ENCODE measurements at regions not wholly inside any gene's neighbourhood (a gene's known extent, or its start where the extent isn't known, plus 50 kb on each side); places are given as distances from the start of the nearest gene placed in this dataset.

GRCh38 chr1:29730623-29731022 lies 494.3 kb downstream of the PTPRU start:
- no peak for TF ChIP-seq SIN3A (IDR thresholded peaks at IDR 0.05; ENCODE audit: borderline replicate concordance, insufficient read depth, low read length)
- TF ChIP-seq REST (IDR thresholded peaks at IDR 0.05; ENCODE audit: insufficient read depth in 1 of 2, low read depth in 2 of 2, low read length in 2 of 2), result no peak
- TF ChIP-seq FOXP2 (optimal IDR thresholded peaks at IDR 0.05; ENCODE audit: borderline replicate concordance, extremely low read depth, extremely low read length, insufficient read depth), result no peak
- no peak for TF ChIP-seq POLR2AphosphoS5 (IDR thresholded peaks at IDR 0.05; ENCODE audit: low read depth, low read length)
- TF ChIP-seq TAF1 (IDR thresholded peaks at IDR 0.05; ENCODE audit: borderline replicate concordance, insufficient read depth, low read length), result no peak

- TF ChIP-seq POLR2AphosphoS5 (IDR thresholded peaks at IDR 0.05; ENCODE audit: low read depth, low read length), result no peak
- TF ChIP-seq TAF1 (IDR thresholded peaks at IDR 0.05; ENCODE audit: borderline replicate concordance, insufficient read depth, low read length), result no peak
- no peak for TF ChIP-seq REST (IDR thresholded peaks at IDR 0.05; ENCODE audit: insufficient read depth in 1 of 2, low read depth in 2 of 2, low read length in 2 of 2)
These were observed 493.0 kb downstream of the PTPRU start for GRCh38 chr1:29729281-29729680.

- no peak for TF ChIP-seq TAF1 (IDR thresholded peaks at IDR 0.05; ENCODE audit: borderline replicate concordance, insufficient read depth, low read length)
These were observed 492.4 kb downstream of the PTPRU start for GRCh38 chr1:29728703-29729102.

GRCh38 chr1:29725262-29725661 lies 488.9 kb downstream of the PTPRU start:
- TF ChIP-seq FOXP2 (optimal IDR thresholded peaks at IDR 0.05; ENCODE audit: borderline replicate concordance, extremely low read depth, extremely low read length, insufficient read depth), result no peak
- no peak for TF ChIP-seq POLR2AphosphoS5 (IDR thresholded peaks at IDR 0.05; ENCODE audit: low read depth, low read length)
- no peak for TF ChIP-seq REST (IDR thresholded peaks at IDR 0.05; ENCODE audit: insufficient read depth in 1 of 2, low read depth in 2 of 2, low read length in 2 of 2)
- no peak for TF ChIP-seq SIN3A (IDR thresholded peaks at IDR 0.05; ENCODE audit: borderline replicate concordance, insufficient read depth, low read length)

GRCh38 chr1:29722598-29722997 lies 486.3 kb downstream of the PTPRU start:
- TF ChIP-seq POLR2AphosphoS5 (IDR thresholded peaks at IDR 0.05; ENCODE audit: low read depth, low read length) (no peak), REST (IDR thresholded peaks at IDR 0.05; ENCODE audit: insufficient read depth in 1 of 2, low read depth in 2 of 2, low read length in 2 of 2) (no peak), TAF1 (IDR thresholded peaks at IDR 0.05; ENCODE audit: borderline replicate concordance, insufficient read depth, low read length) (no peak), FOXP2 (optimal IDR thresholded peaks at IDR 0.05; ENCODE audit: borderline replicate concordance, extremely low read depth, extremely low read length, insufficient read depth) (no peak), SIN3A (IDR thresholded peaks at IDR 0.05; ENCODE audit: borderline replicate concordance, insufficient read depth, low read length) (no peak)

Measured in PFSK-1 (cell line).